ENCODE measurements at regions not wholly inside any gene's neighbourhood (a gene's known extent, or its start where the extent isn't known, plus 50 kb on each side); places are given as distances from the start of the nearest gene placed in this dataset.

- H3K4me1 ChIP-seq: no peaks in the 10 kb centered on the region
- H3K4me3 ChIP-seq: no peak overlapping the region
- intact Hi-C loops (cut with DNase I): no loop called here
- TF ChIP-seq CTCF (IDR thresholded peaks at IDR 0.05): no peak
- no peak for TF ChIP-seq POLR2A (IDR thresholded peaks at IDR 0.05)
- no peaks in the 10 kb centered on the region for H3K27me3 ChIP-seq
- H3K9me3 ChIP-seq: no peaks in the 10 kb centered on the region
- no peaks in the 10 kb centered on the region for H3K36me3 ChIP-seq
- DNase-seq: no peak
- WGBS, 2 donors: 20 to 56% methylated on average over 1 of the region's 1 CpG
- no peak overlapping the region for H3K27ac ChIP-seq
These were observed 108.1 kb downstream of the ADCYAP1 start for GRCh38 chr18:1012775-1013174.

GRCh38 chr18:1013951-1014350 is 109.3 kb downstream of the ADCYAP1 start:
- no peaks in the 10 kb centered on the region for H3K4me1 ChIP-seq
- intact Hi-C loops (cut with DNase I): no loop called here
- H3K27me3 ChIP-seq: no peaks in the 10 kb centered on the region
- TF ChIP-seq POLR2A (IDR thresholded peaks at IDR 0.05) (no peak), CTCF (IDR thresholded peaks at IDR 0.05) (no peak)
- 44 to 55% methylated on average over 1 of the region's 1 CpG for WGBS, 2 donors
- no peaks in the 10 kb centered on the region for H3K36me3 ChIP-seq
- no peak for DNase-seq
- H3K9me3 ChIP-seq: no peaks in the 10 kb centered on the region
- no peak overlapping the region for H3K4me3 ChIP-seq
- H3K27ac ChIP-seq: no peak overlapping the region

- H3K4me3 ChIP-seq: no peak overlapping the region
- H3K4me1 ChIP-seq: no peaks in the 10 kb centered on the region
- no peak for TF ChIP-seq CTCF (IDR thresholded peaks at IDR 0.05)
- no peak for DNase-seq
- intact Hi-C loops (cut with DNase I): no loop called here
- H3K27ac ChIP-seq: no peak overlapping the region
- H3K9me3 ChIP-seq: no peaks in the 10 kb centered on the region
- H3K27me3 ChIP-seq: no peaks in the 10 kb centered on the region
- 39 to 46% methylated on average over 6 of the region's 6 CpGs for WGBS, 2 donors
- H3K36me3 ChIP-seq: no peaks in the 10 kb centered on the region
These were observed 109.8 kb downstream of the ADCYAP1 start for GRCh38 chr18:1014509-1014908.

- DNase-seq: no peak
- intact Hi-C loops (cut with DNase I): no loop called here
- Histone ChIP-seq H3K27me3 (no peaks in the 10 kb centered on the region), H3K4me3 (no peak overlapping the region), H3K27ac (no peak overlapping the region), H3K4me1 (no peaks in the 10 kb centered on the region), H3K9me3 (no peaks in the 10 kb centered on the region), H3K36me3 (no peaks in the 10 kb centered on the region)
- TF ChIP-seq POLR2A (IDR thresholded peaks at IDR 0.05): no peak
- no peak for TF ChIP-seq CTCF (IDR thresholded peaks at IDR 0.05)
These were observed 110.4 kb downstream of the ADCYAP1 start for GRCh38 chr18:1014951-1015624.

- no peak overlapping the region for H3K4me3 ChIP-seq
- no peaks in the 10 kb centered on the region for H3K4me1 ChIP-seq
- intact Hi-C loops (cut with DNase I): no loop called here
- no peak for DNase-seq
- no peak overlapping the region for H3K27ac ChIP-seq
- H3K27me3 ChIP-seq: no peaks in the 10 kb centered on the region
- WGBS, 2 donors: 23 to 29% methylated on average over 2 of the region's 2 CpGs
- no peak for TF ChIP-seq POLR2A (IDR thresholded peaks at IDR 0.05)
- TF ChIP-seq CTCF (IDR thresholded peaks at IDR 0.05): no peak
- H3K9me3 ChIP-seq: no peaks in the 10 kb centered on the region
- no peaks in the 10 kb centered on the region for H3K36me3 ChIP-seq
These were observed 111.1 kb downstream of the ADCYAP1 start for GRCh38 chr18:1015777-1016176.

All from esophagus squamous epithelium (tissue), 5 donors.